ENCODE measurements at regions not wholly inside any gene's neighbourhood (a gene's known extent, or its start where the extent isn't known, plus 50 kb on each side); places are given as distances from the start of the nearest gene placed in this dataset.

DNA sequence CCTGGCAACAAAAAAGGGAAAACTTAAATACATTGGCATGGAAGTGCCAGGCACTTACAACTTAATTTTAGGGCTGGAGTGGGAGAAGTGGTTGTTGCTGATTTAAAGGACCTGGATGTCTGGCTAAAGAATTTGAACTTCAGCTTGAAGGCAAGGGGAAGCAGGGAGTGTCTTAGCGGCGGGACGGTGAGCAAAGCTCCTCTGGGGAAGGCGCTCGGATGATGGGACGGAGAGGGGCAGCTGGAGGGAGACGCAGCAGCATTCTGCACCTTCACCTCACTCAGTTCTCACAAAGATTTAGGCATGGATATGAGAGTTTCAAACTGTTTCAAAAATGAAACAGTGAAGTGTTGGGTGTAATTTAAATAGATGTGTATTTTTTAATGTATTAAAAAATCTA lies 967.1 kb downstream of the BRD1 start:
- Histone ChIP-seq H3K27ac (no peak overlapping the region), H3K4me1 (no peaks in the 10 kb centered on the region), H3K9me3 (no peaks in the 10 kb centered on the region), H3K27me3 (peaks cover 0 to 6% of the 10 kb centered on the region in 2 donors), H3K36me3 (no peaks in the 10 kb centered on the region), H3K4me3 (no peak overlapping the region)
- ATAC-seq: no peak
- intact Hi-C loops (cut with DNase I): no loop called here
- DNase-seq: no peak
- TF ChIP-seq, protein P1, sequence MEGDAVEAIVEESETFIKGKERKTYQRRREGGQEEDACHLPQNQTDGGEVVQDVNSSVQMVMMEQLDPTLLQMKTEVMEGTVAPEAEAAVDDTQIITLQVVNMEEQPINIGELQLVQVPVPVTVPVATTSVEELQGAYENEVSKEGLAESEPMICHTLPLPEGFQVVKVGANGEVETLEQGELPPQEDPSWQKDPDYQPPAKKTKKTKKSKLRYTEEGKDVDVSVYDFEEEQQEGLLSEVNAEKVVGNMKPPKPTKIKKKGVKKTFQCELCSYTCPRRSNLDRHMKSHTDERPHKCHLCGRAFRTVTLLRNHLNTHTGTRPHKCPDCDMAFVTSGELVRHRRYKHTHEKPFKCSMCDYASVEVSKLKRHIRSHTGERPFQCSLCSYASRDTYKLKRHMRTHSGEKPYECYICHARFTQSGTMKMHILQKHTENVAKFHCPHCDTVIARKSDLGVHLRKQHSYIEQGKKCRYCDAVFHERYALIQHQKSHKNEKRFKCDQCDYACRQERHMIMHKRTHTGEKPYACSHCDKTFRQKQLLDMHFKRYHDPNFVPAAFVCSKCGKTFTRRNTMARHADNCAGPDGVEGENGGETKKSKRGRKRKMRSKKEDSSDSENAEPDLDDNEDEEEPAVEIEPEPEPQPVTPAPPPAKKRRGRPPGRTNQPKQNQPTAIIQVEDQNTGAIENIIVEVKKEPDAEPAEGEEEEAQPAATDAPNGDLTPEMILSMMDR (IDR thresholded peaks at IDR 0.05): no peak

DNA sequence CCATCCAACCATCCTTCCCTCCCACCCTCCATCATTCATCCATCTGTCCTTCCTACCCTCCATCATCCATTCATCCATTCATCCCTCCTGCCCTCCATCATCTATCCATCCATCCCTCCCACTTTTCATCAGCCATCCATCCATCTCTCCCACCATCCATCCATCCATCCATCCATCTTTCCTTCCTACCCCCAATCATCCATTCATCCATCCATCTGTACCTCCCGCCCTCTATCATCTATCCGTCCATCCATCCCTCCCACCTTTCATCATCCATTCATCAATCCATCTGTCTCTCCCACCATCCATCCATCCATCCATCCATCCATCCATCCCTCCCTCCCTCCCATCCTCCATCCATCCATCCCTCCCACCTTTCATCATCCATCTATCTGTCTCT lies 968.8 kb downstream of the BRD1 start:
- H3K4me3 ChIP-seq: no peak overlapping the region
- TF ChIP-seq, protein P1 (IDR thresholded peaks at IDR 0.05): no peak
- no peaks in the 10 kb centered on the region for H3K36me3 ChIP-seq
- intact Hi-C loops (cut with DNase I): no loop called here
- no peak for DNase-seq
- no peak for ATAC-seq
- peaks cover 0 to 6% of the 10 kb centered on the region in 2 donors for H3K27me3 ChIP-seq
- H3K4me1 ChIP-seq: no peaks in the 10 kb centered on the region
- no peak overlapping the region for H3K27ac ChIP-seq
- H3K9me3 ChIP-seq: no peaks in the 10 kb centered on the region

DNA sequence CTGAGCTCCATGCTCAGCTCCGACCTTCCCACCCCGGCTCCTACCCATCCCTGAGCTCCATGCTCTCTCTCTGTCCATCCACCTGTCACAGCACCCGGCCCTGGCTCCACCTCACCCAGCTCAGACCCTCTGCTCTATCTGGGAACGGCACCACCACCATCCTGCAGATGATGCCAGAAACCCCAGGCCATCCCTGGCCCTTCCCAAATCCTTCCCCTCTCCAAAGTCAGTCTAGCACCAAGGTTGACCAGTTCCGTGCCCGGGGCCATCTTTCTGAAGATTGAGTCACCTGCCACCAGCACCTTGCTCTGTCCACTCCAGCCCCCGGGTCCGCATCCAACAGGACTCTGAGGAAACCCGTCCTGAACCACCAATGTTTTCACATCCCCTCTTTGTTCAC lies 969.6 kb downstream of the BRD1 start:
- Histone ChIP-seq H3K36me3 (no peaks in the 10 kb centered on the region), H3K4me3 (no peak overlapping the region), H3K9me3 (no peaks in the 10 kb centered on the region), H3K4me1 (no peaks in the 10 kb centered on the region), H3K27ac (no peak overlapping the region), H3K27me3 (peaks cover 0 to 6% of the 10 kb centered on the region in 2 donors)
- ATAC-seq: no peak
- no peak for DNase-seq
- intact Hi-C loops (cut with DNase I): no loop called here
- TF ChIP-seq, protein P1 (IDR thresholded peaks at IDR 0.05): no peak

DNA sequence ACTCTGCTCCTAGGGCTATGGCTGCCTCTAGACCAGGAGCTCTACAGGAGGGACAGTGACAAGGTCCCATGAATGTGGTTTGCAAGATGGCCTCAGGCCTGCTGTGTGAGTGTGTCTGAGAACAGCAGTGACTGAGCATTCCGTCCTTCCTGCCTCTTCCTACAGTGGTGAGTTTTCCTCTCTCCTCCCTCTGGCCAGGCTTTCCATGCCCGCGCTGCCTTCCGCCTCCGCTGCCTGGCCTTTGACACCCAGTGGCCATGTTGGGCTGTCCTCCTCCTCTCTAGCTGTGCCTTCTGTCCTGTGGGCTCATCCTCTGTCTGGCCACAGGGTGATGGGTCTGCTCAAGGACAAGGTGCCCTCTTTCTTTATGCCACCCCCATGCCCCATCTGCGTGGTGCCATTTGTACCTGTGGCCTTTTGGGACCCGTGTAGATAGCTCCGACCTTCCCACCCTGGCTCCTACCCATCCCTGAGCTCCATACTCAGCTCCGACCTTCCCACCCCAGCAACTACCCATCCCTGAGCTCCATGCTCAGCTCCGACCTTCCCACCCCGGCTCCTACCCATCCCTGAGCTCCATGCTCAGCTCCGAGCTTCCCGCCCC lies 970.4 kb downstream of the BRD1 start:
- Histone ChIP-seq H3K4me3 (no peak overlapping the region), H3K36me3 (no peaks in the 10 kb centered on the region), H3K9me3 (no peaks in the 10 kb centered on the region), H3K27ac (no peak overlapping the region), H3K4me1 (no peaks in the 10 kb centered on the region), H3K27me3 (peaks cover 0 to 6% of the 10 kb centered on the region in 2 donors)
- intact Hi-C loops (cut with DNase I): no loop called here
- TF ChIP-seq, protein P1 (IDR thresholded peaks at IDR 0.05): no peak
- no peak for ATAC-seq
- no peak for DNase-seq

DNA sequence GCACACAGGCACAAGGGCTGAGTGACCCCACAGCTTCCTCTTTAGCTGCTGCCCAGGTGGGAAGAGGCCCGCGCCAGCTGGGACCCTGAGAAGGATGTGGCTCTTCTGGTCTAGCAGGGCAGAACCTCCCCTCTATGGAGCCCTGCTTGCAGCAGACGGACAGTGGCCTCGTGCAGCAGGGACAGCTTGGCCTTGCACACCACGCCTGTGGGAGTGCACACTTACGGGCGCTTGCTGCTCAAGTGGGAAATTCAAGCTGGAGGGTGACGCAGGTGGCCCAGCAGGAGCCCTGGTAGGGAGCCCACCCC lies 971.4 kb downstream of the BRD1 start:
- DNase-seq (no peak), ATAC-seq (no peak)
- Histone ChIP-seq H3K9me3 (no peaks in the 10 kb centered on the region), H3K4me3 (no peak overlapping the region), H3K36me3 (no peaks in the 10 kb centered on the region), H3K4me1 (no peaks in the 10 kb centered on the region), H3K27ac (no peak overlapping the region), H3K27me3 (peaks cover 0 to 6% of the 10 kb centered on the region in 2 donors)
- intact Hi-C loops (cut with DNase I): no loop called here
- TF ChIP-seq, protein P1 (IDR thresholded peaks at IDR 0.05): no peak

Measured in left lung (tissue), 4 donors.